NCI-H187 (cell line): ENCODE measurements at regions not wholly inside any gene's neighbourhood (a gene's known extent, or its start where the extent isn't known, plus 50 kb on each side); places are given as distances from the start of the nearest gene placed in this dataset.
"Not testable (repeated sequence)": the region's sequence is repeated elsewhere in the genome, so short reads cannot be mapped to it uniquely, and the experiment has no call there.

Source experiments
- DNase-seq, 2 experiments: peaks; one replicate each; lab custom pipeline; 2025; lab: John Stamatoyannopoulos, UW

DNA sequence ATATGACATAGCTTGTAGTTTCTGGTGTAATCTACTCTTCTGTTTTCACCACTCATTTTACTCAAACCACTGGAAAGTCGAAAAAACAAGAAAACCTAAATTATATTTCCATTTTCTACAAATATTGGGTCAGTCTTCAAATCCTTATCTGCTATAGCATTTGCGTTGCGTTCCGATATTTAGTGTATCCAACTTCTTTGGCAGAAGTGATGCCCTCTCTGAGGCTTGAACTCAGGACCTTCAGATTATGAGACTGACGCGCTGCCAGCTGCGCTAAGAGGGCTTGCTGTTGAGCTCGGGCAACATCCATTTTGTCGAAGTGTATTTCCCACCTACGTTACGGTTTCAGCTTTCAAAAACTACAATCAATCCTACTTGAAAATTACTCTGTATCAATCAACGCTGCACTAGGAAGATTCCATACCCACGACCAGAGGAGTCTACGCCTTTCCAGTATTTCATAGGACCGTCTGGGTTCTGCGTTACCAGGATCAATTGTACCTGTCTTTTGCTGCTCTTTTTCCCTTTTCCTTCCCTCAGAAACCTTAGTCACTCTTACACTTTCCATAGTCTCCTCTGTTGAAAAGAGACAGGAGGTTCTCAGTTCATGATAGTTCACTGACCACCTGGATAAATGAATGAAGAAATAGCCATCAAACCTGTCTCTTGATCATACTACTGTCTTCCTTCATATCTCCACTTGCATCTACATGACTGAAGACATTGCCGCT is 140.5 kb upstream of the ZNF322 start:
- DNase-seq, result not testable (repeated sequence)

- not testable (repeated sequence) for DNase-seq
Measured at GRCh38 chr6:26803762-26804161, 144.2 kb upstream of the ZNF322 start.

- not testable (repeated sequence) for DNase-seq
Measured at GRCh38 chr6:26811486-26812116, 152.1 kb upstream of the ZNF322 start.

- not testable (repeated sequence) for DNase-seq
Measured at GRCh38 chr6:26818640-26819225, 159.2 kb upstream of the ZNF322 start.

GRCh38 chr6:26827965-26828364 is 168.4 kb upstream of the ZNF322 start:
- not testable (repeated sequence) for DNase-seq

- not testable (repeated sequence) for DNase-seq
Measured at GRCh38 chr6:26829480-26829879, 169.9 kb upstream of the ZNF322 start.

DNA sequence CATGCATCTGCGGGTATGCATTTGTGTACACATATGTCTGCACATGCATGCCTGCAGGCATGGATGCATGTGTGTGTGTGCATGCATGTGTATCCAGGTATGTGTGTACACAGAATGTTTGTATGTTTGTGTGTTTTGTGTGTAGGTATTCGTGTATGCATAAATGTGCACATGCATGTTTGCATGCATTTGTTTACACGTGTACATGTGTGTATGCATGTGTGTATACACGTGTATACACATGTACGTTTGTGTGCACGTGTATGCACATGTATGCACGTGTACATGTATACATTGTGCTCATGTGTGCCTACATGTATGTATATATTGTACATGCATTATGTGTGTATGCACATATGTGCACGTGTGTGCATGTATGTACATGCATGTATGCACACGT is 171.4 kb upstream of the ZNF322 start:
- DNase-seq, result not testable (repeated sequence)

DNA sequence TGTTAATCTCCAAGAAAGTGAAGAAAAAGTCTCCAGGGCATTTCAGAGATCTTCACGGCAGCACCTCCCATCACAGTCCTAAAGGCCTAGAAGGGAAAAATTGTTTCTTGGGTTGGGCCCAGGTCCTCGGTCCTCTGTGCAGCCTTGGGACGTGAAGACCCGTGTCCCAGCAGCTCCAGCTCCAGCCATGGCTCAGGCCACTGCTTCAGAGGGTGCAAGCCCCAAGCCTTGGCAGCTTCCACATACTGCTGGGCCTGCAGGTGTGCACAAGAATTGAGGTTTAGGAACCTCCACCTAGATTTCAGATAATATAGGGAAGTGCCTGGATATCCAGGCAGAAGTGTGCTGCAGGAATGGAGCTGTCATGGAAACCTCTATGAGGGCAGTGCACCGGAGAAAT is 176.2 kb upstream of the ZNF322 start:
- DNase-seq, result not testable (repeated sequence)

- not testable (repeated sequence) for DNase-seq
Measured at GRCh38 chr6:26836657-26837056, 177.1 kb upstream of the ZNF322 start.

DNA sequence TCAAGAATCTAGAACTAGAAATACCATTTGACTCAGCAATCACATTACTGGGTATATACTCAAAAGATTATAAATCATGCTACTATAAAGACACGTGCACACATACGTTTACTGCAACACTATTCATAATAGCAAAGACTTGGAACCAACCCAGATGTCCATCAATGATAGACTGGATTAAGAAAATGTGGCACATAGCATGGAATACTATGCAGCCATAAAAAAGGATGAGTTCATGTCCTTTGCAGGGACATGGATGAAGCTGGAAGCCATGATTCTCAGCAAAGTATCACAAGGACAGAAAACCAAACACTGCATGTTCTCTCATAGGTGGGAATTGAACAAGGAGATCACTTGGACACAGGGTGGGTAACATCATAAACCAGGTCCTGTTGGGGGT is 185.3 kb upstream of the ZNF322 start:
- not testable (repeated sequence) for DNase-seq

DNA sequence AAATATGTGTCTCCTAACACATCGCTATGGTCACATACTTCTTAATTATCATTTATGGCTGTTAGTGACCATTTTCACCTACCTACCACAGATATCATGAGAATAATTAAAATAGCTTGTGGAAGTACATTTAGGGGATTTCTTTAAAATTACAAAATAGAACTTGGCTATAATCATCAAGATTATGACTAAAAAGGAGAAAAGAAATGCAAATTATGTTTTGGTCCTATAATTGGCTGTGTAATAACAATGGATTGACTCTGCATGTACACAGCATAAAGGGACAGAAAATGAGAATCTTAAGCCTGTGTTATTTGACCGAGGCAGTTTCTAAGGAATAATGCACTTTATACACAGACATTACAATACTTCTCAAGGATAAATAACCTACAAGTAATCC is 197.7 kb upstream of the ZNF322 start:
- not testable (repeated sequence) for DNase-seq

DNA sequence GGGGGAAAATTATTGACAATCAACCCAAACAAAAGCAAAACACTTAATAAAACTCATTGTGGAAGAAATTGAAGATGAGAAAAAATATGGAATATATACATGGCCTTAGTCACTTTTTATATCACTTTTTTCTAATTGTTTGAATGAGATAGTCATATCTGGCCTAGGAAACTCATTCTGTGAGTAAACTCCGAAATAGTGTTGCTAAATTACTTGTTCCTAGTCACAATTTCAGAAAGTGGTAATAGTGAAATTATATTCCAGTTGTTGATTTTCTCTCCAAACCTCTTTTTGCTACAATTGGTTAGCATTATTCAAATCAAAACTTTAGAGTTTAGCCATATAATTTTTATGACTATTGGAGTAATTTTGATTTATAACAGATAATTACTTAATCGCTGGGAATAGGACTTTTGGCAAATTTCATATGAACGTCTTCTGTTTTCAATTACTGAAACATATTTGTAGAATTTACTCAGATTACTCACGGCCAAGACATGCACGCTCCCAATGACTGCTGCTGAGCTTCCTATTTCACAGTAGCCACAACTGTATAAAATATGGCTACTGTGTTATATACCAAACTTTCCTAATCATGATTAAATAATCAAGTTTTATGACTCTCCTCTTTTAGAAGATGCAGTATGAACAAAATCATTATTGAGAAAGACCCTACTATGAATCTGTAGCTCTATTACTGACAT is 199.7 kb upstream of the ZNF322 start:
- not testable (repeated sequence) for DNase-seq

- DNase-seq, result not testable (repeated sequence)
Measured at GRCh38 chr6:26859771-26860163, 200.2 kb upstream of the ZNF322 start.

DNA sequence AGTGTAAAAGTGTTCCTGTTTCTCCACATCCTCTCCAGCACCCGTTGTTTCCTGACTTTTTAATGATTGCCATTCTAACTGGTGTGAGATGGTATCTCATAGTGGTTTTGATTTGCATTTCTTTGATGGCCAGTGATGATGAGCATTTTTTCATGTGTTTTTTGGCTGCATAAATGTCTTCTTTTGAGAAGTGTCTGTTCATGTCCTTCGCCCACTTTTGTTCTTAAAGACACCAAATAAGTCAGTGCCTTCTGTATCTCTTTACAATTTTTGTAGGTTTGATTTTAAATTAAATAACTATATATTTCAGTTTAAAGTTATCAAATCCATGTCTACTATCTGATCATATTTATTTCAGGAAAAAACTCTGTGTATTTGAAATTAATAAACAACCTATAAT is 202.4 kb upstream of the ZNF322 start:
- not testable (repeated sequence) for DNase-seq

- not testable (repeated sequence) for DNase-seq
Measured at GRCh38 chr6:26863641-26864040, 204.1 kb upstream of the ZNF322 start.

GRCh38 chr6:26898785-26899184 is 239.2 kb upstream of the ZNF322 start:
- DNase-seq, result not testable (repeated sequence)

GRCh38 chr6:26924206-26924605 is 264.7 kb upstream of the ZNF322 start:
- not testable (repeated sequence) for DNase-seq

DNA sequence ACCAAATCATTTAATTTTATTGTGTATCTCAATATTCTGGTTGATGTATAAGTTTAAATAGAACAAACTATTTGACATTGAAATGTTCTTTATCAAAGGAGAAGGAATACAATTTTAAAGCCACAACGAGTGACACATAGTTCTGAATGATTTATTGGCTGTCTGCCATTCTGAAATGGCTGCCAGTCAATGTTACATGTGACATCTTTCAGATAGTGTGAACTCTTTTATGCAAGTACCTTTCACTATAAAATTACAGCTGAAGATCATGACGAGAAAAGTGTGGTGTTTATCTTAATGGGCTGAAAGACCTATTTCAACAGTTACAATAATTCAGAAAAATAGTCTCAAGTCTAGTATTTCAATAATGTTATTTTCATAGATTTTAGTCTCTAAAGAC is 268.6 kb upstream of the ZNF322 start:
- DNase-seq, result not testable (repeated sequence)

GRCh38 chr6:26937258-26937657 is 277.7 kb upstream of the ZNF322 start:
- not testable (repeated sequence) for DNase-seq

- not testable (repeated sequence) for DNase-seq
Measured at GRCh38 chr6:26951211-26951610, 291.7 kb upstream of the ZNF322 start.

GRCh38 chr6:26956078-26956600 is 291.4 kb upstream of the PRSS16 start:
- peak in 1 of 2 experiments; percentile 17 for DNase-seq

DNA sequence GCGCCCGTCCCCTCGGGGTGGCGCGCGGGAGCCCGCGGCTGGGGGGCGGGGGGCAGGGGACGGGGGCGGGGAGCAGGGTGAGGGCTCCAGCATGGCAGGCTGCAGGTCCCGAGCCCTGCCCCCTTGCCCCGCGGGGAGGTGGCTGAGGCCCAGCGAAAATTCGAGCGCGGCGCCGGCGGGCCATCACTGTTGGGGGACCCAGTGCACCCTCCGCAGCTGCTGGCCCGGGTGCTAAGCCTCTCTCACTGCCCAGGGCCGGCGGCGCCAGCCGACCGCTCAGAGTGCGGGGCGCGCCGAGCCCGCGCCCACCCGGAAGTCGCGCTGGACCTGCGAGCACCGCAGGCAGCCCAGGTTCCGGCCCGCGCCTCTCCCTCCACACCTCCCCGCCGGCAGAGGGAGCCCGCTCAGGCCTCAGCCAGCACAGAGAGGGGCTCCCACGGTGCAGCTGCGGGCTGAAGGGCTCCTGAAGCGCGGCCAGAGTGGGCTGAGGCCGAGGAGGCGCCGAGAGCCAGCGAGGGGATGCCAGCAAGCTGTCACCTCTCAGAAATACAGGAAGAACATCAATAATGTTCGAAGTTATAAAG is 290.8 kb upstream of the PRSS16 start:
- DNase-seq, result peak; percentile 3 to 44
